Trophoblast cell (in vitro differentiated cells and primary cell): ENCODE measurements at regions not wholly inside any gene's neighbourhood (a gene's known extent, or its start where the extent isn't known, plus 50 kb on each side); places are given as distances from the start of the nearest gene placed in this dataset.
A peak's percentile ranks its signal among the peaks of the same experiment; 100 is the strongest.

Experiments used
- DNase-seq, 2 donors: peaks; one replicate each; pipeline ENCODE4 v3.0.0-alpha.2; 2016
- H2AFZ ChIP-seq: 2 replicates; pipeline ENCODE4 v1.6.1; 2013; ENCODE audit warnings: low read length, moderate library complexity, mild to moderate bottlenecking; ENCODE audit not compliant: insufficient read depth, poor library complexity
- H2AK5ac ChIP-seq: 2 replicates; pipeline ENCODE4 v1.6.1; 2013; ENCODE audit warnings: mild to moderate bottlenecking, low read length
- H2BK120ac ChIP-seq: 2 replicates; pipeline ENCODE4 v1.6.1; 2013; ENCODE audit warnings: low read length, mild to moderate bottlenecking, moderate library complexity; ENCODE audit not compliant: insufficient read depth, poor library complexity
- H2BK12ac ChIP-seq: 2 replicates; pipeline ENCODE4 v1.6.1; 2013; ENCODE audit warnings: mild to moderate bottlenecking, low read length, moderate library complexity
- H2BK5ac ChIP-seq: 2 replicates; pipeline ENCODE4 v1.6.1; 2013; ENCODE audit warnings: low read length, low read depth, moderate library complexity, mild to moderate bottlenecking; ENCODE audit not compliant: poor library complexity
- H3K14ac ChIP-seq: 2 replicates; pipeline ENCODE4 v1.6.1; 2013; ENCODE audit warnings: mild to moderate bottlenecking, low read length
- H3K18ac ChIP-seq: 2 replicates; pipeline ENCODE4 v1.6.1; 2013; ENCODE audit warnings: mild to moderate bottlenecking, low read length
- H3K23ac ChIP-seq: 2 replicates; pipeline ENCODE4 v1.6.1; 2013; ENCODE audit warnings: low read length
- H3K27ac ChIP-seq: 2 replicates; pipeline ENCODE4 v1.5.1; 2013; ENCODE audit warnings: low read depth, mild to moderate bottlenecking, inconsistent platforms, low read length, moderate library complexity
- H3K27me3 ChIP-seq: 2 replicates; pipeline ENCODE4 v1.6.1; 2013; ENCODE audit warnings: inconsistent platforms, mild to moderate bottlenecking, low read length, moderate library complexity; ENCODE audit not compliant: insufficient read depth
- H3K36me3 ChIP-seq, 2 experiments: 1 replicate in 1 of 2; 2 replicates in 1 of 2; pipeline ENCODE4 v1.6.1; 2013; ENCODE audit warnings: low read length in 2 of 2, mild to moderate bottlenecking in 2 of 2, moderate library complexity in 1 of 2; ENCODE audit not compliant: insufficient read depth in 2 of 2, control insufficient read depth in 1 of 2
- H3K4ac ChIP-seq: 2 replicates; pipeline ENCODE4 v1.6.1; 2013; ENCODE audit warnings: low read depth, mild to moderate bottlenecking, low read length, moderate library complexity
- H3K4me1 ChIP-seq, 2 experiments: 1 replicate in 1 of 2; 2 replicates in 1 of 2; pipeline ENCODE4 v1.6.1; 2013; ENCODE audit warnings: low read length in 2 of 2, mild to moderate bottlenecking in 2 of 2, moderate library complexity in 1 of 2; ENCODE audit not compliant: insufficient read depth in 2 of 2, control insufficient read depth in 1 of 2
- H3K4me2 ChIP-seq: 2 replicates; pipeline ENCODE4 v1.6.1; 2013; ENCODE audit warnings: inconsistent platforms, mild to moderate bottlenecking, low read length, moderate library complexity
- H3K4me3 ChIP-seq: 2 replicates; pipeline ENCODE4 v1.5.1; 2013; ENCODE audit warnings: mild to moderate bottlenecking, low read depth, low read length, inconsistent platforms
- H3K79me1 ChIP-seq: one replicate; pipeline ENCODE4 v1.6.1; 2013; ENCODE audit warnings: low read length
- H3K79me2 ChIP-seq: 2 replicates; pipeline ENCODE4 v1.6.1; 2013; ENCODE audit warnings: low read length, mild to moderate bottlenecking; ENCODE audit not compliant: control insufficient read depth, insufficient read depth, poor library complexity
- H3K9ac ChIP-seq: 2 replicates; pipeline ENCODE4 v1.6.1; 2013; ENCODE audit warnings: mild to moderate bottlenecking, low read length
- H3K9me3 ChIP-seq: 2 replicates; pipeline ENCODE4 v1.6.1; 2013; ENCODE audit warnings: low read depth, mild to moderate bottlenecking, control low read depth, inconsistent platforms, low read length; ENCODE audit not compliant: insufficient read depth
- H4K12ac ChIP-seq: 2 replicates; pipeline ENCODE4 v1.6.1; 2013; ENCODE audit warnings: low read depth, mild to moderate bottlenecking, low read length, moderate library complexity
- H4K8ac ChIP-seq: 2 replicates; pipeline ENCODE4 v1.6.1; 2013; ENCODE audit warnings: low read depth, mild to moderate bottlenecking, low read length, moderate library complexity
- H4K91ac ChIP-seq: one replicate; pipeline ENCODE4 v1.6.1; 2013; ENCODE audit warnings: low read depth, mild to moderate bottlenecking, low read length, moderate library complexity
- WGBS: extraction: QIAGEN DNeasy Blood & Tissue Kit; methylation state at CpG from one replicate; pipeline ENCODE4 v1.1.7; 2013; ENCODE audit warnings: missing lambda C conversion rate; ENCODE audit not compliant: insufficient read length, insufficient coverage; ENCODE audit errors: extremely low coverage; 5-methylcytosine and 5-hydroxymethylcytosine counted together

GRCh38 chr2:143977356-143977755, 542.6 kb downstream of the ZEB2 start:
- H3K27ac ChIP-seq: no peak overlapping the region
- H3K4me1 ChIP-seq: no peaks in the 10 kb centered on the region
- no peak overlapping the region for H3K4me2 ChIP-seq
- no peak overlapping the region for H3K4me3 ChIP-seq
- no peak overlapping the region for H2BK120ac ChIP-seq
- H3K4ac ChIP-seq: no peak overlapping the region
- no peak overlapping the region for H2BK5ac ChIP-seq
- no peaks in the 10 kb centered on the region for H3K36me3 ChIP-seq
- H3K27me3 ChIP-seq: no peaks in the 10 kb centered on the region
- no peak overlapping the region for H2AFZ ChIP-seq
- no peaks in the 10 kb centered on the region for H3K79me2 ChIP-seq
- no peak overlapping the region for H2BK12ac ChIP-seq
- H3K18ac ChIP-seq: no peak overlapping the region
- H3K79me1 ChIP-seq: no peaks in the 10 kb centered on the region
- H3K9ac ChIP-seq: no peak overlapping the region
- no peaks in the 10 kb centered on the region for H3K9me3 ChIP-seq
- H3K23ac ChIP-seq: no peak overlapping the region
- no peak overlapping the region for H4K91ac ChIP-seq
- WGBS: no CpG with 5 or more reads among the region's 6 CpGs
- H3K14ac ChIP-seq: no peak overlapping the region
- H2AK5ac ChIP-seq: no peak overlapping the region
- DNase-seq: no peak
- no peak overlapping the region for H4K8ac ChIP-seq
- H4K12ac ChIP-seq: no peak overlapping the region

DNA sequence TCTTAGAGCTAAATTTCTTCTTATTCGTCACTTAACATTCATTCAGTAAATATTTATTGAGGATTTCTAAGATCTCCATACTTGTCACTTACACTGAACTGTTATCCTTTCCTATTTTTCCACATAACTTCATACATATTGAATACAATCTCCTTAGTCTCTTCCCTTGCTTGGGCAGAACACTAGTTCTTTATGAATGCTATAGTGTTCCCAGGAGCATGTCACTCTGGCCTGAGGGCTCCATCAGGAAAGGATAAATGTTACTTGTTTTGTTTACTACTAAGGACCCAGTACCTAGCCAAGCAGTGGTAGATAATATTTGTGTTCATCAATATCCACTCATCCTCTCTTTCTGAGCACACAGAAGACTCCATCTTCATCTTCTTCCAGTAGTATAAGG, 544.7 kb downstream of the ZEB2 start:
- no peaks in the 10 kb centered on the region for H3K79me2 ChIP-seq
- no peak overlapping the region for H3K14ac ChIP-seq
- no peak for DNase-seq
- H2BK120ac ChIP-seq: no peak overlapping the region
- no CpG with 5 or more reads among the region's 1 CpG for WGBS
- H3K4me1 ChIP-seq: no peaks in the 10 kb centered on the region
- no peak overlapping the region for H2AK5ac ChIP-seq
- no peak overlapping the region for H4K8ac ChIP-seq
- H4K91ac ChIP-seq: no peak overlapping the region
- no peak overlapping the region for H2BK12ac ChIP-seq
- no peaks in the 10 kb centered on the region for H3K27me3 ChIP-seq
- no peak overlapping the region for H3K4me3 ChIP-seq
- no peak overlapping the region for H3K23ac ChIP-seq
- no peak overlapping the region for H2BK5ac ChIP-seq
- no peaks in the 10 kb centered on the region for H3K36me3 ChIP-seq
- no peak overlapping the region for H4K12ac ChIP-seq
- H3K27ac ChIP-seq: no peak overlapping the region
- no peak overlapping the region for H3K4me2 ChIP-seq
- H3K79me1 ChIP-seq: no peaks in the 10 kb centered on the region
- H2AFZ ChIP-seq: no peak overlapping the region
- no peak overlapping the region for H3K4ac ChIP-seq
- no peak overlapping the region for H3K18ac ChIP-seq
- H3K9me3 ChIP-seq: no peaks in the 10 kb centered on the region
- H3K9ac ChIP-seq: no peak overlapping the region

DNA sequence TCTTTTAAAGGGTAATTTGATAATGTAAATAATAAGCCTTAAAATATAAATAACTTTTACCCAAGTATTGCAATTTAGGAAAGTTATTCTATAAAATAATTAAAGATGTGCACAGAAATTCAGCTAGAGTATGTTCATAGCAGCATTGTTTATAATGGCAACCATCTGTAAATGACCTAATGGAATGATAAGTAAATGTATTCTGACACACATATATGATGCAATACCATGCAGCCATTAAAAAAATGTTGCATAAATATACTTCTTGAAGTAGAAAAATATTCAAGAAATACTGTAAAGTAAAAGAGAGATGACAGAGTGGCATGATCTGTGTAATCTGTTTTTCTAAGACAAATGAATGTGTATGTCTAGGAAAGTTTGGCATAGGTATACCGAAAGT, 545.7 kb downstream of the ZEB2 start:
- H2AK5ac ChIP-seq: no peak overlapping the region
- H3K4ac ChIP-seq: no peak overlapping the region
- H3K18ac ChIP-seq: no peak overlapping the region
- WGBS: no CpG with 5 or more reads among the region's 1 CpG
- no peaks in the 10 kb centered on the region for H3K9me3 ChIP-seq
- no peak overlapping the region for H4K91ac ChIP-seq
- no peak overlapping the region for H3K4me3 ChIP-seq
- no peak overlapping the region for H3K4me2 ChIP-seq
- no peak overlapping the region for H2AFZ ChIP-seq
- H2BK120ac ChIP-seq: no peak overlapping the region
- no peak overlapping the region for H4K8ac ChIP-seq
- H2BK5ac ChIP-seq: no peak overlapping the region
- H3K79me2 ChIP-seq: no peaks in the 10 kb centered on the region
- no peak overlapping the region for H2BK12ac ChIP-seq
- H3K27ac ChIP-seq: no peak overlapping the region
- H4K12ac ChIP-seq: no peak overlapping the region
- no peaks in the 10 kb centered on the region for H3K4me1 ChIP-seq
- H3K27me3 ChIP-seq: no peaks in the 10 kb centered on the region
- DNase-seq: peak in 1 of 2 donors; percentile 13
- no peak overlapping the region for H3K23ac ChIP-seq
- no peaks in the 10 kb centered on the region for H3K36me3 ChIP-seq
- no peak overlapping the region for H3K14ac ChIP-seq
- no peak overlapping the region for H3K9ac ChIP-seq
- H3K79me1 ChIP-seq: no peaks in the 10 kb centered on the region

DNA sequence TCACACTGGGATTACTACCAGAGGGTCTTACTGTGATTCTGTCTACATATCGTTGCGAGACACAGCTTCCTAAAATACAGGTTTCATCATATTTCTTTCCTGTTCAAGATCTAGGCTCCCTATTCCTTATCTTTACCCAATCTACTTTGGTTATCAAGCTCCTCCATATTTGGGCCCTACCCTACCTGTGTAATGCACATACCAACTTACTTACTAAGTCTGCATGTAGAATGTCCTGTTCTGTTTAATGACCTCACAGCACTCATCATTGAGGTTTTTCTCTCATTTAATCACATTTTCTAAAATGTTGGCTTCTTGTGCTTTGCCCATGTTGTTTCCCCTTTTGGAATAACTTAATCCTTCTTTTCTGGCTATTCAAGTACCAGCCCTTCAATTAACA, 551.1 kb downstream of the ZEB2 start:
- Histone ChIP-seq H3K4me3 (no peak overlapping the region), H2AK5ac (no peak overlapping the region), H3K27me3 (no peaks in the 10 kb centered on the region), H4K12ac (no peak overlapping the region), H3K14ac (no peak overlapping the region), H3K9me3 (no peaks in the 10 kb centered on the region), H3K18ac (no peak overlapping the region), H3K4me1 (no peaks in the 10 kb centered on the region), H2BK5ac (no peak overlapping the region), H3K79me2 (no peaks in the 10 kb centered on the region), H3K23ac (no peak overlapping the region), H4K8ac (no peak overlapping the region), H2BK120ac (no peak overlapping the region), H3K4ac (no peak overlapping the region), H3K4me2 (no peak overlapping the region), H4K91ac (no peak overlapping the region), H2BK12ac (no peak overlapping the region), H3K9ac (no peak overlapping the region), H3K27ac (no peak overlapping the region), H3K79me1 (no peaks in the 10 kb centered on the region), H3K36me3 (no peaks in the 10 kb centered on the region), H2AFZ (no peak overlapping the region)
- WGBS: no CpG with 5 or more reads among the region's 2 CpGs
- no peak for DNase-seq
